B cell (primary cell): ENCODE measurements at regions not wholly inside any gene's neighbourhood (a gene's known extent, or its start where the extent isn't known, plus 50 kb on each side); places are given as distances from the start of the nearest gene placed in this dataset.

ENCODE experiments used
- EZH2 ChIP-seq: IDR thresholded peaks from 2 replicates; pipeline ENCODE4 v1.6.1; 2012; ENCODE audit warnings: borderline replicate concordance, low read depth, mild to moderate bottlenecking, moderate library complexity, low read length; ENCODE audit not compliant: insufficient read depth, poor library complexity, severe bottlenecking
- TF ChIP-seq, protein P1 (sequence below): fragments of 200-600 bp; IDR thresholded peaks from one replicate; pipeline ENCODE4 v1.8.0; 2022; ENCODE audit warnings: antibody characterized with exemption, mild to moderate bottlenecking

- TF ChIP-seq, protein P1, sequence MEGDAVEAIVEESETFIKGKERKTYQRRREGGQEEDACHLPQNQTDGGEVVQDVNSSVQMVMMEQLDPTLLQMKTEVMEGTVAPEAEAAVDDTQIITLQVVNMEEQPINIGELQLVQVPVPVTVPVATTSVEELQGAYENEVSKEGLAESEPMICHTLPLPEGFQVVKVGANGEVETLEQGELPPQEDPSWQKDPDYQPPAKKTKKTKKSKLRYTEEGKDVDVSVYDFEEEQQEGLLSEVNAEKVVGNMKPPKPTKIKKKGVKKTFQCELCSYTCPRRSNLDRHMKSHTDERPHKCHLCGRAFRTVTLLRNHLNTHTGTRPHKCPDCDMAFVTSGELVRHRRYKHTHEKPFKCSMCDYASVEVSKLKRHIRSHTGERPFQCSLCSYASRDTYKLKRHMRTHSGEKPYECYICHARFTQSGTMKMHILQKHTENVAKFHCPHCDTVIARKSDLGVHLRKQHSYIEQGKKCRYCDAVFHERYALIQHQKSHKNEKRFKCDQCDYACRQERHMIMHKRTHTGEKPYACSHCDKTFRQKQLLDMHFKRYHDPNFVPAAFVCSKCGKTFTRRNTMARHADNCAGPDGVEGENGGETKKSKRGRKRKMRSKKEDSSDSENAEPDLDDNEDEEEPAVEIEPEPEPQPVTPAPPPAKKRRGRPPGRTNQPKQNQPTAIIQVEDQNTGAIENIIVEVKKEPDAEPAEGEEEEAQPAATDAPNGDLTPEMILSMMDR = no peak
- no peak for TF ChIP-seq EZH2
Measured at GRCh38 chr3:191813245-191813644, 352.3 kb downstream of the PYDC2 start.
